HK-2 (cell line): ENCODE measurements at regions not wholly inside any gene's neighbourhood (a gene's known extent, or its start where the extent isn't known, plus 50 kb on each side); places are given as distances from the start of the nearest gene placed in this dataset.

Experiments
- DNase-seq: peaks from one replicate; pipeline ENCODE4 v3.0.0-alpha.2; 2018; ENCODE audit not compliant: unreplicated experiment

- DNase-seq, result no peak
Observed at GRCh38 chr7:22962775-22963350, 51.1 kb downstream of the HYCC1 start.

- no peak for DNase-seq
Observed at GRCh38 chr7:22958742-22959141, 55.2 kb downstream of the HYCC1 start.

GRCh38 chr7:22954251-22954650 lies 59.7 kb downstream of the HYCC1 start:
- no peak for DNase-seq

- DNase-seq, result no peak
Observed at GRCh38 chr7:22952306-22953015, 61.5 kb downstream of the HYCC1 start.

- no peak for DNase-seq
Observed at GRCh38 chr7:22949944-22950343, 64.0 kb downstream of the HYCC1 start.

GRCh38 chr7:22949221-22949620 lies 64.7 kb downstream of the HYCC1 start:
- DNase-seq, result no peak

- DNase-seq, result no peak
Observed at GRCh38 chr7:22948770-22949169, 65.2 kb downstream of the HYCC1 start.

GRCh38 chr7:22945584-22945983 lies 68.3 kb downstream of the HYCC1 start:
- DNase-seq, result no peak

GRCh38 chr7:22944510-22944909 lies 69.4 kb downstream of the HYCC1 start:
- DNase-seq, result no peak

GRCh38 chr7:22944022-22944421 lies 69.9 kb downstream of the HYCC1 start:
- no peak for DNase-seq

- no peak for DNase-seq
Observed at GRCh38 chr7:22942191-22942590, 71.7 kb downstream of the HYCC1 start.

- DNase-seq, result no peak
Observed at GRCh38 chr7:22939842-22940241, 74.1 kb downstream of the HYCC1 start.

GRCh38 chr7:22937946-22938345 lies 76.0 kb downstream of the HYCC1 start:
- no peak for DNase-seq

- DNase-seq, result no peak
Observed at GRCh38 chr7:22936246-22936645, 77.7 kb downstream of the HYCC1 start.

GRCh38 chr7:22935269-22935668 lies 78.7 kb downstream of the HYCC1 start:
- DNase-seq, result no peak

GRCh38 chr7:22934473-22935065 lies 79.4 kb downstream of the HYCC1 start:
- no peak for DNase-seq

- no peak for DNase-seq
Observed at GRCh38 chr7:22934023-22934422, 79.9 kb downstream of the HYCC1 start.

- no peak for DNase-seq
Observed at GRCh38 chr7:22932896-22933295, 81.0 kb downstream of the HYCC1 start.

- no peak for DNase-seq
Observed at GRCh38 chr7:22931011-22931410, 82.9 kb downstream of the HYCC1 start.

GRCh38 chr7:22922307-22922706 lies 91.6 kb downstream of the HYCC1 start:
- no peak for DNase-seq

- no peak for DNase-seq
Observed at GRCh38 chr7:22921386-22922086, 92.4 kb downstream of the HYCC1 start.

GRCh38 chr7:22920672-22921071 lies 93.3 kb downstream of the HYCC1 start:
- peak; percentile 22 for DNase-seq

GRCh38 chr7:22913158-22913557 lies 90.5 kb upstream of the TOMM7 start:
- DNase-seq, result no peak
